Endothelial cell of umbilical vein (primary cell): ENCODE measurements at regions not wholly inside any gene's neighbourhood (a gene's known extent, or its start where the extent isn't known, plus 50 kb on each side); places are given as distances from the start of the nearest gene placed in this dataset.

Experiments used
- CTCF ChIP-seq, 2 donors: IDR thresholded peaks; 1 replicate in 1 of 2; 2 replicates in 1 of 2; pipeline ENCODE4 v1.5.1; 2011; ENCODE audit warnings: low read length in 2 of 2, mild to moderate bottlenecking in 2 of 2, moderate library complexity in 2 of 2, control low read depth in 1 of 2, inconsistent platforms in 1 of 2, low read depth in 1 of 2; ENCODE audit not compliant: insufficient read depth in 1 of 2; ENCODE audit errors: extremely low read depth in 1 of 2
- EZH2 ChIP-seq: IDR thresholded peaks from 2 replicates; pipeline ENCODE4 v1.6.1; 2012; ENCODE audit warnings: borderline replicate concordance, low read depth, mild to moderate bottlenecking, moderate library complexity, low read length, inconsistent platforms; ENCODE audit not compliant: severe bottlenecking
- FOS ChIP-seq: IDR thresholded peaks from 2 replicates; pipeline ENCODE4 v1.6.1; 2011; ENCODE audit warnings: mild to moderate bottlenecking, low read length, moderate library complexity, borderline replicate concordance; ENCODE audit not compliant: insufficient read depth
- POLR2AphosphoS5 ChIP-seq: IDR thresholded peaks from 2 replicates; pipeline ENCODE4 v1.6.1; 2012; ENCODE audit warnings: low read depth, mild to moderate bottlenecking, control low read depth, low read length, moderate library complexity; ENCODE audit not compliant: insufficient read depth
- TF ChIP-seq, protein P1 (sequence below): IDR thresholded peaks from 2 replicates; pipeline ENCODE4 v1.6.1; 2011; ENCODE audit not compliant: insufficient read depth, insufficient read length

DNA sequence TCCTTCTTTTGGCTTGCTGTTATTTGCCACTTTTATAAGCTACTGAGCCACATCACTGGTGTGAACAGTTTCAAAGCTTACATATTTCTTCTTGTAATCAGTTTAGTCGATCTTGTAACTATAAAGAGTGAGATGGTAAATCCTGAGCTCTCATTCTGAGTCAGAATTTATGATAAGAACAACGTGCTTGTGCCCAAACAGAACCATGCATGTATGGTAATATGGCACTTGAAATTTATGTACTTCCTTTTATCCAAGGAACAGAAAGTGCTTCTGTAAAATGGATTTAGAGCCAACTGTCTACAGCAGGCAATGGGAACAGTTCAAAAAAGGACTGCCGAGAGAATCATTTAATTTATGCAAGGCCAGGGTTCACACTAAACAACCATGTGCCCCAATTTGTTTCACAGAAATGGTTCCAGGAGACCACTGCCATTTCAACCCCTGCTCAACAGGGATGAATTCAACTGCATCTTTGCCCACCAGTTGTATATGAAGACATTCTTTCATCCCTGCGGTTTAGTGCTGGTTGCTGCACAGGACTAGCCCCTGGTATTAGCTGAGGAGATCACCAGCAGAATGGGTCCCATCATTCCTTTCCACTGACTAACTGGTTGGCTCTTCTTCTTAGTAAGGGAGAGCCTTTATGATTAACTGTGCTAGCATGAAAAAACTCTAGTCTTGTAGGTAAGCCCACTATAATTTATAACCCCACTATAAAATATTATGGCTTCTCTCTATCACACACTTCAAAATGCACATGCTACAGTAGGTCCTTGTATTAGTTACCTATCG is 162.9 kb upstream of the PGRMC2 start:
- TF ChIP-seq EZH2 (no peak), CTCF (IDR thresholded peaks at IDR 0.05; ENCODE audit: extremely low read depth in 1 of 2, insufficient read depth in 1 of 2, low read depth in 1 of 2, low read length in 2 of 2) (no peak), FOS (no peak), POLR2AphosphoS5 (no peak)
- TF ChIP-seq, protein P1, sequence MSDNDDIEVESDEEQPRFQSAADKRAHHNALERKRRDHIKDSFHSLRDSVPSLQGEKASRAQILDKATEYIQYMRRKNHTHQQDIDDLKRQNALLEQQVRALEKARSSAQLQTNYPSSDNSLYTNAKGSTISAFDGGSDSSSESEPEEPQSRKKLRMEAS, result no peak
